ENCODE measurements at regions not wholly inside any gene's neighbourhood (a gene's known extent, or its start where the extent isn't known, plus 50 kb on each side); places are given as distances from the start of the nearest gene placed in this dataset.
"Not testable (repeated sequence)": the region's sequence is repeated elsewhere in the genome, so short reads cannot be mapped to it uniquely, and the experiment has no call there.

GRCh38 chr12:131388164-131389053, 322.5 kb upstream of the SFSWAP start:
- TF ChIP-seq TAF1 (IDR thresholded peaks at IDR 0.05; ENCODE audit: low read depth, low read length) = not testable (repeated sequence)
- TF ChIP-seq, protein P1, sequence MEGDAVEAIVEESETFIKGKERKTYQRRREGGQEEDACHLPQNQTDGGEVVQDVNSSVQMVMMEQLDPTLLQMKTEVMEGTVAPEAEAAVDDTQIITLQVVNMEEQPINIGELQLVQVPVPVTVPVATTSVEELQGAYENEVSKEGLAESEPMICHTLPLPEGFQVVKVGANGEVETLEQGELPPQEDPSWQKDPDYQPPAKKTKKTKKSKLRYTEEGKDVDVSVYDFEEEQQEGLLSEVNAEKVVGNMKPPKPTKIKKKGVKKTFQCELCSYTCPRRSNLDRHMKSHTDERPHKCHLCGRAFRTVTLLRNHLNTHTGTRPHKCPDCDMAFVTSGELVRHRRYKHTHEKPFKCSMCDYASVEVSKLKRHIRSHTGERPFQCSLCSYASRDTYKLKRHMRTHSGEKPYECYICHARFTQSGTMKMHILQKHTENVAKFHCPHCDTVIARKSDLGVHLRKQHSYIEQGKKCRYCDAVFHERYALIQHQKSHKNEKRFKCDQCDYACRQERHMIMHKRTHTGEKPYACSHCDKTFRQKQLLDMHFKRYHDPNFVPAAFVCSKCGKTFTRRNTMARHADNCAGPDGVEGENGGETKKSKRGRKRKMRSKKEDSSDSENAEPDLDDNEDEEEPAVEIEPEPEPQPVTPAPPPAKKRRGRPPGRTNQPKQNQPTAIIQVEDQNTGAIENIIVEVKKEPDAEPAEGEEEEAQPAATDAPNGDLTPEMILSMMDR (IDR thresholded peaks at IDR 0.05; ENCODE audit: control extremely low read depth in 1 of 3, insufficient read depth in 1 of 3, low read depth in 1 of 3, low read length in 3 of 3) = not testable (repeated sequence)

Data from H1 (cell line).